HepG2 (cell line): ENCODE measurements at regions not wholly inside any gene's neighbourhood (a gene's known extent, or its start where the extent isn't known, plus 50 kb on each side); places are given as distances from the start of the nearest gene placed in this dataset.

ENCODE experiments used
- ATM ChIP-seq: fragments of 450-650 bp; IDR thresholded peaks from 2 replicates; pipeline ENCODE4 v1.7.1; 2017; ENCODE audit warnings: mild to moderate bottlenecking, borderline replicate concordance
- CBX2 ChIP-seq, 2 experiments: fragments of 200-600 bp in 1 of 2; sonication (generic); formaldehyde crosslinking in 1 of 2; IDR thresholded peaks; 2 replicates each; pipeline versions ENCODE4 v1.7.0 to v1.8.1; 2018 to 2022; ENCODE audit warnings: low read depth in 2 of 2, low read length in 1 of 2, mild to moderate bottlenecking in 1 of 2, missing genetic modification reagents in 1 of 2
- FIP1L1 ChIP-seq: fragments of 200-400 bp; formaldehyde crosslinking; IDR thresholded peaks from 2 replicates; pipeline ENCODE4 v1.6.1; 2018; ENCODE audit warnings: low read depth, mild to moderate bottlenecking, low read length, moderate library complexity, borderline replicate concordance; ENCODE audit not compliant: insufficient read depth
- GFI1 ChIP-seq: sonication (generic); formaldehyde crosslinking; IDR thresholded peaks from 2 replicates; pipeline ENCODE4 v1.5.0; 2020; ENCODE audit warnings: missing genetic modification reagents, mild to moderate bottlenecking, borderline replicate concordance
- HMG20A ChIP-seq: IDR thresholded peaks from 2 replicates; pipeline ENCODE4 v1.6.1; 2016; ENCODE audit warnings: borderline replicate concordance
- KLF9 ChIP-seq: IDR thresholded peaks from 2 replicates; pipeline ENCODE4 v1.6.1; 2016; ENCODE audit warnings: low read depth
- POLR2A ChIP-seq, 2 experiments: IDR thresholded peaks; 2 replicates each; pipeline ENCODE4 v1.6.1; 2011; ENCODE audit warnings: low read depth in 2 of 2, low read length in 2 of 2, mild to moderate bottlenecking in 1 of 2, moderate library complexity in 1 of 2; ENCODE audit not compliant: insufficient read depth in 1 of 2
- RELA ChIP-seq: sonication (generic); formaldehyde crosslinking; IDR thresholded peaks from 2 replicates; pipeline ENCODE4 v1.4.0; 2020; ENCODE audit warnings: missing genetic modification reagents
- ZFP36 ChIP-seq: fragments of 150-350 bp; IDR thresholded peaks from 2 replicates; pipeline ENCODE4 v1.6.1; 2018; ENCODE audit warnings: borderline replicate concordance, low read length, low read depth; ENCODE audit not compliant: partially characterized antibody
- ZKSCAN5 ChIP-seq: sonication (generic); formaldehyde crosslinking; IDR thresholded peaks from 2 replicates; pipeline ENCODE4 v1.5.1; 2020; ENCODE audit warnings: mild to moderate bottlenecking, missing genetic modification reagents
- ZNF17 ChIP-seq: sonication (generic); formaldehyde crosslinking; IDR thresholded peaks from 2 replicates; pipeline ENCODE4 v1.5.0; 2020; ENCODE audit warnings: mild to moderate bottlenecking, missing genetic modification reagents
- ZNF451 ChIP-seq: sonication (generic); formaldehyde crosslinking; IDR thresholded peaks from 2 replicates; pipeline ENCODE4 v1.5.0; 2020; ENCODE audit warnings: mild to moderate bottlenecking, missing genetic modification reagents
- ZNF547 ChIP-seq: sonication (generic); formaldehyde crosslinking; IDR thresholded peaks from 2 replicates; pipeline ENCODE4 v1.5.1; 2020; ENCODE audit warnings: mild to moderate bottlenecking, missing genetic modification reagents
- ZNF569 ChIP-seq: sonication (generic); formaldehyde crosslinking; IDR thresholded peaks from 2 replicates; pipeline ENCODE4 v1.5.0; 2020; ENCODE audit warnings: mild to moderate bottlenecking, missing genetic modification reagents, moderate library complexity, borderline replicate concordance
- TF ChIP-seq, protein P1 (sequence below): sonication (generic); formaldehyde crosslinking; IDR thresholded peaks from 2 replicates; pipeline ENCODE4 v1.4.0; 2020; ENCODE audit warnings: missing genetic modification reagents
- TF ChIP-seq, protein P2 (sequence below): sonication (generic); formaldehyde crosslinking; IDR thresholded peaks from 2 replicates; pipeline ENCODE4 v1.4.0; 2020; ENCODE audit warnings: mild to moderate bottlenecking, missing genetic modification reagents, borderline replicate concordance
- TF ChIP-seq, protein P3 (sequence below): IDR thresholded peaks from 2 replicates; pipeline ENCODE4 v1.6.1; 2016; ENCODE audit warnings: low read depth, control low read depth
- TF ChIP-seq, protein P4 (sequence below): sonication (generic); formaldehyde crosslinking; IDR thresholded peaks from 2 replicates; pipeline ENCODE4 v1.4.0; 2020; ENCODE audit warnings: missing genetic modification reagents, borderline replicate concordance

DNA sequence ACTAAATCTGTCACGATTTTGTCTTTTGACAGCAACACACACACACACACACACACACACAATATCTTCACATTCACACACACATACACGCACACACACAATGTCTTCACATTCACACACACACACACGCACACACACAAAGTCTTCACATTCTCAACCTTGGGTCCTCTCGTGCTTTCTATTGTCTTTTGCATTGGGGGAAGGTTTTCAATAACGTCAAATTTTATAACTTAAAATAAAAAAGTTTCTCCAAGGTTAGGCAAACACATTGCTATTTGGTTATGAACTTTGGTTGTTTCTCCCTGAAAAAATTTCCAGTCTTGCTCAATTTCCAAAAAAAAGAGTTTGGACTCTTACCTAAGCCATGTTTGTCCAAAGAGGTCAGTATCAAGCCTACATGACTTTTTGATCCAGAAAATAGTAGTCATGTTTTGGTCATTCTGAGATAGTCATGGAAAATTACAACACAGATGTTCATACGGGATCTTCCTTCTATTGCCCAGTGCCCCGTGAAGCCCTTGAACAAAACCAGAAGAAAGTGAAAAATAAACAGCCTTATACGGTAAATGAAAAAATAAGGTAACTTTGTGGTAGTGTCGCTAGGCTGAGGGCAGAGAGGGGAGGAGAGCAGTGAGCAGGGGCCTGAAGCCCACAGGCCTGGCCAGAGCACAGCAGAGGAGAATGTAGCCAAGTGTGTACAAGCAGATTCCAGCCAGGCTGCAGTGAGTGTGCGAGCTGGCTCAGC is 542.8 kb upstream of the ID2 start (continued):
- TF ChIP-seq, protein P1, sequence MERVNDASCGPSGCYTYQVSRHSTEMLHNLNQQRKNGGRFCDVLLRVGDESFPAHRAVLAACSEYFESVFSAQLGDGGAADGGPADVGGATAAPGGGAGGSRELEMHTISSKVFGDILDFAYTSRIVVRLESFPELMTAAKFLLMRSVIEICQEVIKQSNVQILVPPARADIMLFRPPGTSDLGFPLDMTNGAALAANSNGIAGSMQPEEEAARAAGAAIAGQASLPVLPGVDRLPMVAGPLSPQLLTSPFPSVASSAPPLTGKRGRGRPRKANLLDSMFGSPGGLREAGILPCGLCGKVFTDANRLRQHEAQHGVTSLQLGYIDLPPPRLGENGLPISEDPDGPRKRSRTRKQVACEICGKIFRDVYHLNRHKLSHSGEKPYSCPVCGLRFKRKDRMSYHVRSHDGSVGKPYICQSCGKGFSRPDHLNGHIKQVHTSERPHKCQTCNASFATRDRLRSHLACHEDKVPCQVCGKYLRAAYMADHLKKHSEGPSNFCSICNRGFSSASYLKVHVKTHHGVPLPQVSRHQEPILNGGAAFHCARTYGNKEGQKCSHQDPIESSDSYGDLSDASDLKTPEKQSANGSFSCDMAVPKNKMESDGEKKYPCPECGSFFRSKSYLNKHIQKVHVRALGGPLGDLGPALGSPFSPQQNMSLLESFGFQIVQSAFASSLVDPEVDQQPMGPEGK (CRISPR knock-in tag), result peak; percentile 22; the same call in 1 of the 2 replicates
- TF ChIP-seq GFI1 (CRISPR knock-in tag), result peak; percentile 45
- peak; percentile 100 for TF ChIP-seq RELA (CRISPR knock-in tag)
- TF ChIP-seq ZNF547 (CRISPR knock-in tag), result no peak; the same call in 1 of the 2 replicates
- no peak for TF ChIP-seq ZNF569 (CRISPR knock-in tag)
- peak; percentile 85; the same call in 1 of the 2 replicates for TF ChIP-seq HMG20A (CRISPR knock-in tag)
- 0 out of 2 replicates have a peak, but pooled peaks have one; percentile 46 for TF ChIP-seq ZNF17
- no peak for TF ChIP-seq ZKSCAN5
- no peak for TF ChIP-seq FIP1L1
- TF ChIP-seq ATM, result no peak; the same call in 1 of the 2 replicates
- no peak for TF ChIP-seq ZNF451
- TF ChIP-seq CBX2 (IDR thresholded peaks at IDR 0.05; ENCODE audit: low read depth, low read length), result no peak
- no peak for TF ChIP-seq CBX2 (CRISPR knock-in tag; IDR thresholded peaks at IDR 0.05; ENCODE audit: low read depth)
- TF ChIP-seq, protein P2, sequence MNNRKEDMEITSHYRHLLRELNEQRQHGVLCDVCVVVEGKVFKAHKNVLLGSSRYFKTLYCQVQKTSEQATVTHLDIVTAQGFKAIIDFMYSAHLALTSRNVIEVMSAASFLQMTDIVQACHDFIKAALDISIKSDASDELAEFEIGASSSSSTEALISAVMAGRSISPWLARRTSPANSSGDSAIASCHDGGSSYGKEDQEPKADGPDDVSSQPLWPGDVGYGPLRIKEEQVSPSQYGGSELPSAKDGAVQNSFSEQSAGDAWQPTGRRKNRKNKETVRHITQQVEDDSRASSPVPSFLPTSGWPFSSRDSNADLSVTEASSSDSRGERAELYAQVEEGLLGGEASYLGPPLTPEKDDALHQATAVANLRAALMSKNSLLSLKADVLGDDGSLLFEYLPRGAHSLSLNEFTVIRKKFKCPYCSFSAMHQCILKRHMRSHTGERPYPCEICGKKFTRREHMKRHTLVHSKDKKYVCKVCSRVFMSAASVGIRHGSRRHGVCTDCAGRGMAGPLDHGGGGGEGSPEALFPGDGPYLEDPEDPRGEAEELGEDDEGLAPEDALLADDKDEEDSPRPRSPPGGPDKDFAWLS (CRISPR knock-in tag), result peak; percentile 82; the same call in 1 of the 2 replicates
- TF ChIP-seq POLR2A (IDR thresholded peaks at IDR 0.05; ENCODE audit: insufficient read depth in 1 of 2, low read depth in 2 of 2, low read length in 2 of 2), result peak; percentile 69 to 89
- TF ChIP-seq, protein P3, sequence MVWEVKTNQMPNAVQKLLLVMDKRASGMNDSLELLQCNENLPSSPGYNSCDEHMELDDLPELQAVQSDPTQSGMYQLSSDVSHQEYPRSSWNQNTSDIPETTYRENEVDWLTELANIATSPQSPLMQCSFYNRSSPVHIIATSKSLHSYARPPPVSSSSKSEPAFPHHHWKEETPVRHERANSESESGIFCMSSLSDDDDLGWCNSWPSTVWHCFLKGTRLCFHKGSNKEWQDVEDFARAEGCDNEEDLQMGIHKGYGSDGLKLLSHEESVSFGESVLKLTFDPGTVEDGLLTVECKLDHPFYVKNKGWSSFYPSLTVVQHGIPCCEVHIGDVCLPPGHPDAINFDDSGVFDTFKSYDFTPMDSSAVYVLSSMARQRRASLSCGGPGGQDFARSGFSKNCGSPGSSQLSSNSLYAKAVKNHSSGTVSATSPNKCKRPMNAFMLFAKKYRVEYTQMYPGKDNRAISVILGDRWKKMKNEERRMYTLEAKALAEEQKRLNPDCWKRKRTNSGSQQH, result no peak
- TF ChIP-seq ZFP36, result no peak
- TF ChIP-seq, protein P4, sequence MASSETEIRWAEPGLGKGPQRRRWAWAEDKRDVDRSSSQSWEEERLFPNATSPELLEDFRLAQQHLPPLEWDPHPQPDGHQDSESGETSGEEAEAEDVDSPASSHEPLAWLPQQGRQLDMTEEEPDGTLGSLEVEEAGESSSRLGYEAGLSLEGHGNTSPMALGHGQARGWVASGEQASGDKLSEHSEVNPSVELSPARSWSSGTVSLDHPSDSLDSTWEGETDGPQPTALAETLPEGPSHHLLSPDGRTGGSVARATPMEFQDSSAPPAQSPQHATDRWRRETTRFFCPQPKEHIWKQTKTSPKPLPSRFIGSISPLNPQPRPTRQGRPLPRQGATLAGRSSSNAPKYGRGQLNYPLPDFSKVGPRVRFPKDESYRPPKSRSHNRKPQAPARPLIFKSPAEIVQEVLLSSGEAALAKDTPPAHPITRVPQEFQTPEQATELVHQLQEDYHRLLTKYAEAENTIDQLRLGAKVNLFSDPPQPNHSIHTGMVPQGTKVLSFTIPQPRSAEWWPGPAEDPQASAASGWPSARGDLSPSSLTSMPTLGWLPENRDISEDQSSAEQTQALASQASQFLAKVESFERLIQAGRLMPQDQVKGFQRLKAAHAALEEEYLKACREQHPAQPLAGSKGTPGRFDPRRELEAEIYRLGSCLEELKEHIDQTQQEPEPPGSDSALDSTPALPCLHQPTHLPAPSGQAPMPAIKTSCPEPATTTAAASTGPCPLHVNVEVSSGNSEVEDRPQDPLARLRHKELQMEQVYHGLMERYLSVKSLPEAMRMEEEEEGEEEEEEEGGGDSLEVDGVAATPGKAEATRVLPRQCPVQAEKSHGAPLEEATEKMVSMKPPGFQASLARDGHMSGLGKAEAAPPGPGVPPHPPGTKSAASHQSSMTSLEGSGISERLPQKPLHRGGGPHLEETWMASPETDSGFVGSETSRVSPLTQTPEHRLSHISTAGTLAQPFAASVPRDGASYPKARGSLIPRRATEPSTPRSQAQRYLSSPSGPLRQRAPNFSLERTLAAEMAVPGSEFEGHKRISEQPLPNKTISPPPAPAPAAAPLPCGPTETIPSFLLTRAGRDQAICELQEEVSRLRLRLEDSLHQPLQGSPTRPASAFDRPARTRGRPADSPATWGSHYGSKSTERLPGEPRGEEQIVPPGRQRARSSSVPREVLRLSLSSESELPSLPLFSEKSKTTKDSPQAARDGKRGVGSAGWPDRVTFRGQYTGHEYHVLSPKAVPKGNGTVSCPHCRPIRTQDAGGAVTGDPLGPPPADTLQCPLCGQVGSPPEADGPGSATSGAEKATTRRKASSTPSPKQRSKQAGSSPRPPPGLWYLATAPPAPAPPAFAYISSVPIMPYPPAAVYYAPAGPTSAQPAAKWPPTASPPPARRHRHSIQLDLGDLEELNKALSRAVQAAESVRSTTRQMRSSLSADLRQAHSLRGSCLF (CRISPR knock-in tag), result no peak
- no peak; the same call in 1 of the 2 replicates for TF ChIP-seq KLF9
